ENCODE measurements at regions not wholly inside any gene's neighbourhood (a gene's known extent, or its start where the extent isn't known, plus 50 kb on each side); places are given as distances from the start of the nearest gene placed in this dataset.
A peak's percentile ranks its signal among the peaks of the same experiment; 100 is the strongest.

DNA sequence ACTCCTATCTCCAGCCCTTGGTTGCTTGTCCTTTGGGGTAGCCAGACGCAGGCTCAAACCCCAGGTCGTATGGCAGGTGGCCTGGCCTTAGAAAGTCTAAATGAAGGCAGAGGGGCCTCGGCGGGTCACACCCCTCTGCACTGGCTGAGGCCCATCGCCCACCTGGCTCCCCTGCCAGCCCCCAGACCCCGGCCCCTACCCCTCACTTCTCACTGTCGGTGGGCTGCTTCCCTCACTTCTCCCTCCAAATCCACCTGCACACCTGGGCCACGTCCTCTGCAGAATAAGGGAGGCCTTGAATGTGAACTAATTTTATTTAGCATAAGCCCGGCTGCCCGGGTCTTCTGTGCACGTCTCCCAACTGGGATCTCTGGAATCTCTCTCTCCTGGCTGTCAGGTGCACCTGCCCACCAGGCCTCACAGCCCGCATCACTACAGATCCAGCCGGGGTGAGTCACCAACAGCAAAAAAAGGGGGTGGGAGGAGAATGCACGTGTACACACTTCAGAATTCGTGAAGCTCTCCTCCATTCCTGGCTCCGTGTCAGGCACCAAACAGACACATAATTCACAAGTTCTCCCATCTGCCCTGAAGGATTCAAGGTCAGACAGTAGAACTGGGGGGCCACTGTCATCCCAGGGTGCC, 107.5 kb upstream of the SIM2 start:
- no peak overlapping the region for H3K27ac Mint-ChIP-seq
- H3K36me3 Mint-ChIP-seq (ENCODE audit: low read depth), result no peaks in the 10 kb centered on the region
- no peak overlapping the region for H3K4me3 Mint-ChIP-seq
- DNase-seq, result no peak
- H3K9me3 Mint-ChIP-seq, result no peaks in the 10 kb centered on the region
- no peaks in the 10 kb centered on the region for H3K4me1 Mint-ChIP-seq
- peaks cover 5% of the 10 kb centered on the region for H3K27me3 Mint-ChIP-seq
- intact Hi-C loops (cut with micrococcal nuclease), result no loop called here

DNA sequence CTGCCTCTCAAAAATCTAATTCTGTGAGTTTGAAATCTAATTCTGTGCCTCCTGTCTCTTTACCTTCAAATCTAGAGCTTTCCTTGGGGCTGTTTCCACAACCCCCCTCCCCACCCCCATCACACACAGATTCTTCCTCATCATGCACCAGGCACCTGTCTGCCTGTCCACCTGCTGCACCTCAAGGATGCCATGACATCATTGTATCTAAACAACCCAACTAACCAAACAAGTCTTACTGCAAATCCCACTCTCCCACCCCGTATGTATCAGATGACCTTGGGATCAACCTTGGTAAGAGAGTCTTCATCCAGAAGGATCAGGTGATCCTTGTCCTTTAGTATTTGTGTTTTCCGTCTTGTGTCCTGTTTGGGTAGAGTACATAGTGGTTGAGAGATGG, 102.7 kb upstream of the SIM2 start:
- H3K36me3 Mint-ChIP-seq (ENCODE audit: low read depth), result no peaks in the 10 kb centered on the region
- H3K4me3 Mint-ChIP-seq, result no peak overlapping the region
- peaks cover 7% of the 10 kb centered on the region for H3K27me3 Mint-ChIP-seq
- intact Hi-C loops (cut with micrococcal nuclease), result no loop called here
- no peaks in the 10 kb centered on the region for H3K9me3 Mint-ChIP-seq
- no peak overlapping the region for H3K27ac Mint-ChIP-seq
- no peaks in the 10 kb centered on the region for H3K4me1 Mint-ChIP-seq
- DNase-seq, result no peak

DNA sequence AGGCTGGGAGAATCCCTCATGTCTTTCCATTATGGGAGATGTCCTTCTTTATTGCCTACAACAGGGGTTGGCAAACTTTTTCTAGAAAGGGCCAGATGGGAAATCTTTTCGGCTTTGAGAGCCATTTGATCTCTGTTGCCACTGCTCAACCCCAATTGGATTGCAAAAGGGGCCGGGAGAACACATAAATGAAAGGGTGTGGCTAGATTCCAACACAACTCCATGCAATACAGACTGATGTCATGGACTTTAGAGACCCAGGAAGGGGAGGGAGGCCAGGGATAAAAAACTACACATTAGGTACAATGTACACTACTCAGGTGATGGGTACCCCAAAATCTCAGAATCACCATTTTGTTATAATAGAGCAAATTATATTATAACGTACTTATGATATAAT, 97.6 kb upstream of the SIM2 start:
- peaks cover 6% of the 10 kb centered on the region for H3K4me1 Mint-ChIP-seq
- H3K36me3 Mint-ChIP-seq (ENCODE audit: low read depth), result no peaks in the 10 kb centered on the region
- no peak for DNase-seq
- intact Hi-C loops (cut with micrococcal nuclease), result no loop called here
- no peaks in the 10 kb centered on the region for H3K9me3 Mint-ChIP-seq
- H3K27ac Mint-ChIP-seq, result no peak overlapping the region
- H3K4me3 Mint-ChIP-seq, result no peak overlapping the region
- peaks cover 3% of the 10 kb centered on the region for H3K27me3 Mint-ChIP-seq

DNA sequence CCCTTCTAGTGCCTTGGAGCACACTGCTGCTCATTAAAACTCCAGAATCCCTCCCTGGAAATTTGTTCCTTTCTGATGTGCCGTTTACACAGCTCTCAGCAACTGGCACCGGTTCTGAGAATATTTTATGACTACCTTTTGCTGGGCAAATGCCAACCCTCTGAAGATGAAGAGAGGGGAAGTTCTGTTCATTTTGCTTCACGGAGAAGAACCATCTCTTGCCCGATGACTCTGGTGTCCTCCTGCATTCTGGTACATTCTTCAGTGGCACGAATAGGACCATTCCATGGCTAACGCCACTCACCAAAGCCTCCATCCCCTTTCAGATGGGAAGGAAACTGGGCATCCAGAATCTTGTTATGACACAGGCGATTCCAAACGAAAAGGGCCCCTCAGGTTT, 96.2 kb upstream of the SIM2 start:
- no peaks in the 10 kb centered on the region for H3K36me3 Mint-ChIP-seq (ENCODE audit: low read depth)
- H3K4me3 Mint-ChIP-seq, result no peak overlapping the region
- H3K4me1 Mint-ChIP-seq, result peaks cover 6% of the 10 kb centered on the region
- intact Hi-C loops (cut with micrococcal nuclease), result no loop called here
- no peaks in the 10 kb centered on the region for H3K9me3 Mint-ChIP-seq
- DNase-seq, result no peak
- no peak overlapping the region for H3K27ac Mint-ChIP-seq
- no peaks in the 10 kb centered on the region for H3K27me3 Mint-ChIP-seq

DNA sequence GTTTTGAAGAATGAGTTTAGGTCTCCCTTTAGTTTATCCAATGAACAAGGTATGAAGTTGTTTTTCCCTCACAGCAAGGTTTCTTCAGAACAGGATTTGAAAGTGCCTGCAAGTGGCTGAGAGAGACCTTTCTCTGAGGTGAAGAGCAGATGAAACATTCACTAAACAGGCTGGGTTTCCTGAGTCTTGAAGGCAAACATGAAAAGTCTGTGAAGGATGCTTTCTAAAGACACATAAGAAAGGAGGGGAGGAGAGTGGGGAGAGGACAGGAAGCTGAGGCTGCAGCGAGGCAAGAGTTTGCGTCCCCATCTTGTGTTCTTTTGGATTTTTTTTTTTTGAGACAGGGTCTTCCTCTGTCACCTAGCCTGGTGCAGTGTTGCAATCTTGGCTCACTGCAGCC, 95.7 kb upstream of the SIM2 start:
- Mint-ChIP-seq H3K36me3 (ENCODE audit: low read depth) (no peaks in the 10 kb centered on the region), H3K4me1 (peaks cover 6% of the 10 kb centered on the region), H3K4me3 (peak overlapping the region; percentile 18), H3K9me3 (no peaks in the 10 kb centered on the region), H3K27ac (peak overlapping the region; percentile 74), H3K27me3 (no peaks in the 10 kb centered on the region)
- intact Hi-C loops (cut with micrococcal nuclease), result no loop called here
- DNase-seq, result peak; percentile 62

DNA sequence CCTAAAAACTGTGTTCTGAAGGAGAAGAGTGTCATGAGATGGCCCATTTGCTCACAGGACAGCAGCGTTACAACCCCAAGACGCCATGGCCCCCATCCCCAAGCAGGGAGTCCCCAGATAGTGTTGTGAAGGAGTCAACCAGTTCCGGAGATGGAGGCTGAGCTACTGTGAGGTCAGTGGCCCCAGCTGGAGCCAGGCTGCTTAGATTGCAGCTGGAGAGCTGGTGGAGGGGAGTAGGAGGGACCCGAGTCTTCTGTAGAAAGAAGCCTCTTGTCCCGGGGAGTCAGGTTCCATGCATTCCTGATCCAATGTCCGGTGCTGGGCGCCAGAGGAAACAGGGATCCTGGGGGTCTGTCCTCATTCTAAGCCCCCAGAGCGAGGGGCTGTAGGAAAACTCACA, 93.5 kb upstream of the SIM2 start:
- DNase-seq, result no peak
- H3K4me1 Mint-ChIP-seq, result peaks cover 6% of the 10 kb centered on the region
- intact Hi-C loops (cut with micrococcal nuclease), result no loop called here
- H3K27me3 Mint-ChIP-seq, result no peaks in the 10 kb centered on the region
- no peaks in the 10 kb centered on the region for H3K36me3 Mint-ChIP-seq (ENCODE audit: low read depth)
- no peaks in the 10 kb centered on the region for H3K9me3 Mint-ChIP-seq
- H3K27ac Mint-ChIP-seq, result no peak overlapping the region
- no peak overlapping the region for H3K4me3 Mint-ChIP-seq

DNA sequence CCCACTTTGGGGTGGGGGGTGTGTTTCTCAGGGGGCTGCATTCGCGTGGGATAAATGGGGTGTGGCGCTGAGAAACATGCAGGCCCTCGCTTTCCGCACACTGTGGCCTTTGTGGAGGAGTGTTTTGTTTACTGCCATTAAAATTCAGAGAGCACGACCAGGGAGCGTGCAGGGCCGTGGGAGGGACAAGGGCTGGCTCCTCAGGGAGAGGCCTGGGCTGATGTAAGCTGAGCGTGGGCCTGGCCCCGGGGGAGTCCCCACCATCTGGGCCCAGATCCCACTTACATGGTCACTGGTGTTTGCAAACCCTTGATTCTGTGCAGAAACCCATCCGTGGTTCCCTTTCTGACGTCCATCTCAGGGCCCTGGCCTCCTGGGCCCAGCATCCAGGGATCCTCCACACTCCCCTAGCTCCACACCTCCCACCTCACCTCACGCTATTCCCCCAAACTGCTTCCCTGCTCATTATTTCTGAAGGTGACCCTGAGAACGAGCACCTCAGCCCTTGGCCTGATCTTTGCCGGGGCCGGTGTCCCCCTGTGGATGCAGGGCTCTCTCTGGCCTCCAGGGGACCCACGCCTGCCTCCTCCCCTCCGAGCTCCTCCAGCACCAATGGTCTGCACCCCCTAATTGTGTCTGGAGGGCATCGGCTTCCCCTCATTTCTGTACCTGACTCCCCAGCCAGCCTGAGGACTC, 92.5 kb upstream of the SIM2 start:
- Mint-ChIP-seq H3K27me3 (peaks cover 2% of the 10 kb centered on the region), H3K4me3 (no peak overlapping the region), H3K27ac (no peak overlapping the region), H3K36me3 (ENCODE audit: low read depth) (no peaks in the 10 kb centered on the region), H3K4me1 (peaks cover 6% of the 10 kb centered on the region), H3K9me3 (no peaks in the 10 kb centered on the region)
- no peak for DNase-seq
- intact Hi-C loops (cut with micrococcal nuclease), result no loop called here

DNA sequence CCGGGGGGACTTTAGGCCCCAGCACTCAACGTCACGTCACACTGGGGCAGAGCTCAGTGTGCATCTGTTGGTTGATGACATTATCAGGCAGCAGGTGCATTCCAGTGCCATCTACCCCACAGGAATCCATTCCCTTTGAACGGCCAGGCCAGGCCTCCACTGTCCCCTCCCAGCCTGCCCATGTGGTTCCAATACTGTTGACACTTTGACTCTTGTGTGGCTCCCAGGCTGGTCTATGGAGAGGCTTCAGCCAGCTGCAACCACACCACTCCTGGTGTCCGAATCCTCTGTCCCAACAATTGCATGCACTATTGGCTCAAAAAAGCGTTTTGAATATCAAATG, 92.0 kb upstream of the SIM2 start:
- no peak for DNase-seq
- H3K27ac Mint-ChIP-seq, result no peak overlapping the region
- H3K4me1 Mint-ChIP-seq, result peaks cover 6% of the 10 kb centered on the region
- peaks cover 2% of the 10 kb centered on the region for H3K27me3 Mint-ChIP-seq
- H3K4me3 Mint-ChIP-seq, result no peak overlapping the region
- H3K9me3 Mint-ChIP-seq, result no peaks in the 10 kb centered on the region
- no peaks in the 10 kb centered on the region for H3K36me3 Mint-ChIP-seq (ENCODE audit: low read depth)
- intact Hi-C loops (cut with micrococcal nuclease), result no loop called here

DNA sequence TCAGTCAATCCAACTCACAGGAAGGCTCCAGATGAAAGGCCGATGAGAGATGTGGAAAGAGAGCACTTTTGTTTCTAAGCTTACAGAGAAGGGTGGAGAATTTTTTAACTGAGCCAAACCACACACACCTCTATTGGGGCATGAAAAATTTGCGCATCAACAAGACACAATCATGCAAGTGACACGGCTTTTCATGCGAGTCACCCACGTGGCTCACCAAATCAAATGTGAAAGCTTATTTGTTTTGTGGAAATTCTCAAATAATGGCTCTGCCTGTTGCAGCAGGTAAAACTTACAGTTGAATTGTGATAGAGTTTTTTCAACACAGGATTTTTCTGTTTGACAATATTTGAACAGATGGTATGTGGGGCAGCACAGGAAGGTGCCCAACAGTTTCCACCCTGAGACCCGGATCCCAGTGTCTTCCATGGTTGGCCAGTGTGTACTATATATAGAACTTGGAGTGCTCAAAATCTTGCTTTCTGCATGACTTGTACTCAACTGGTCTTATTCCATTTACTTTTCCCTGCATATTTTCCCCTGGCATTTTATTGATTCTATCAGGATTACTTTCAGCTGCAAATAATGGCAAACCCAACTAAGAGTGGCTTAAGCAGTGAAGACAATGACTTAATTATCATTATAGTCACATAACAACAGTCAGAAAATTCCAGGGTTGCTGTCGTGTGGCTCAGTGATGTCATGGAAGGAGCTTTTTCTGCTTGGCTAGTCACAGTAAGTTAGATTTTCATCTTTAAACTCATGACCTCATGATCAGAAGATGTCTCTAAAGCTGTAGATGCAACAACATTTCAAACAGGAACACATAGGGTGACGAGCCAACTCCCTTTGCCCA, 90.6 kb upstream of the SIM2 start:
- DNase-seq, result no peak
- intact Hi-C loops (cut with micrococcal nuclease), result no loop called here

DNA sequence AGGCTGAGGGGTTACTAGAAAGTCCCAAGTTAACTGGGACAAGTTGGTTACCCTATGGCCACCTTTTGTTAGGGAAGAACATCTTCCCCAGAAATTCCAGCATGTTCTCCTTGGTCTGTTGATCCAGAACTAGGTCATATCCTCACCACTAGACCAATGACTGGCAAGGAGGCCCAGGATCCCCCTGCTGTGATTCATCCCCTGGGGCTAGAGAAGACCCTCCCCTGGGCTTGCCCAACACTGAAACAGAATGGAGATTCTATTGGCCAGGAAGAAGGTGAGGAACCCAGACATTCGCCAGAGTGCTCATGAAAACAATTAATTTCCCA, 90.1 kb upstream of the SIM2 start:
- Mint-ChIP-seq H3K36me3 (ENCODE audit: low read depth) (no peaks in the 10 kb centered on the region), H3K27ac (no peak overlapping the region), H3K4me1 (no peaks in the 10 kb centered on the region), H3K4me3 (no peak overlapping the region), H3K27me3 (peaks cover 2% of the 10 kb centered on the region), H3K9me3 (peaks cover 3% of the 10 kb centered on the region)
- intact Hi-C loops (cut with micrococcal nuclease), result no loop called here
- DNase-seq, result no peak

More for the DNA sequence above, 90.6 kb upstream of the SIM2 start:
- Mint-ChIP-seq H3K4me1 (peaks cover 1% of the 10 kb centered on the region), H3K27ac (no peak overlapping the region), H3K4me3 (no peak overlapping the region), H3K9me3 (peaks cover 3% of the 10 kb centered on the region), H3K27me3 (peaks cover 2% of the 10 kb centered on the region), H3K36me3 (ENCODE audit: low read depth) (no peaks in the 10 kb centered on the region)

DNA sequence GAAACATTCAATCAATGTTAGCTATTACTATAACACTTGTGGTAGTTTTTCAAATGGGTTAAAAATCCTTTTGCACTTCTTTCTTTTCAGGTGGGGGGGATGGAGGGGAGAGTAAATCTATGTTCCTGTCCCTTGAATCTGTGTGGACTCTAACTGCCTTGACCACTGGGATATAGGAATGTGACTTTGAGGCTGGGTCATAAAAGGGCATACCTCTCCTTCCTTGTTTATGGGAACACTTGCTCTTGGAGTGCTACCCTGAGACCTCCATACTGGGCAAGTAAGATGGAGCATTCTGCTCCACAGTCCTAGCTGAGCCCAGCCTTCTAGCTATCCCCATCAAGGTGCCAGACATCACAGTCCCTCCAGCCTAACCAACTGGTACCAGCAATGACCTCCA, 89.3 kb upstream of the SIM2 start:
- DNase-seq, result no peak
- Mint-ChIP-seq H3K36me3 (ENCODE audit: low read depth) (no peaks in the 10 kb centered on the region), H3K9me3 (peaks cover 3% of the 10 kb centered on the region), H3K4me3 (no peak overlapping the region), H3K27ac (no peak overlapping the region), H3K4me1 (no peaks in the 10 kb centered on the region), H3K27me3 (peaks cover 2% of the 10 kb centered on the region)
- intact Hi-C loops (cut with micrococcal nuclease), result no loop called here

DNA sequence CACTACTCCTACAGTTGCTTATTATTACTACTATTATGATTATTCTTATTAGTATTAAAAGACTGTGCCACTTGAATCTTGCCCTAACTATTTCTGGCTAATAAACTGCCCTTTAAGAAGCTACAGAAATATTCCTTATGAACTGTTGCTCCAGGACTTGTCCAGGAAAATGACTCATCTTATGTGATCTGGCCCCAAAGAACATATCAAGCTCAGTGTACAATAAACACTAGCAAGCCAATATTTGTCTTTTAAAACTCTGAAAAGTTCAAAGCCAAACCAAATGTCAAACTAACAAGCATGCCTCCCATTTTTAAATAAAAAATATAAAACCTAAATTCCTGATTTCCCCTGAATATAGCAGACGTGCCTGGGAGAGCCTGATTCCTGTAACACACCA, 88.7 kb upstream of the SIM2 start:
- Mint-ChIP-seq H3K27ac (no peak overlapping the region), H3K27me3 (peaks cover 2% of the 10 kb centered on the region), H3K4me3 (no peak overlapping the region), H3K4me1 (no peaks in the 10 kb centered on the region), H3K9me3 (peaks cover 3% of the 10 kb centered on the region), H3K36me3 (ENCODE audit: low read depth) (no peaks in the 10 kb centered on the region)
- intact Hi-C loops (cut with micrococcal nuclease), result no loop called here
- no peak for DNase-seq

DNA sequence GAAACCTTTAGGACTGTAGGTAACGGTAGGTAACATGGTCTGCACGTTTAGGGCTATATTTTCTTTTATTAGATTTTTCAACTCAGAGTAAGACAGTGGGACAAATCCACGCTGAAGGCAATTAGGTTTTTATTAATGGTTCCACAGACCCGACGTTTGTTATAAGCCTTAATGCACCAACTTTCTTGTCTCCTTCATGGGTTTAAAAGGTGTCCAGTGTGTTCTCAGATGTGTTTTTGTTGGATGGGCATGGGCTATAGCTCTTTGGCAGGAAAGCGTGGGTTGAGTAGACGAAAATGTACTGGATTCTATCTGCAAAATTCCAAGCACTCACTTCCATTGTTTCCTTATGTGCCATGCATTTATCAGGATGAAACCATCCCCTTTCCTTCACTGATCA, 88.0 kb upstream of the SIM2 start:
- no peak for DNase-seq
- Mint-ChIP-seq H3K4me3 (no peak overlapping the region), H3K36me3 (ENCODE audit: low read depth) (no peaks in the 10 kb centered on the region), H3K27ac (no peak overlapping the region), H3K27me3 (peaks cover 2% of the 10 kb centered on the region), H3K4me1 (no peaks in the 10 kb centered on the region), H3K9me3 (peaks cover 3% of the 10 kb centered on the region)
- intact Hi-C loops (cut with micrococcal nuclease), result no loop called here

DNA sequence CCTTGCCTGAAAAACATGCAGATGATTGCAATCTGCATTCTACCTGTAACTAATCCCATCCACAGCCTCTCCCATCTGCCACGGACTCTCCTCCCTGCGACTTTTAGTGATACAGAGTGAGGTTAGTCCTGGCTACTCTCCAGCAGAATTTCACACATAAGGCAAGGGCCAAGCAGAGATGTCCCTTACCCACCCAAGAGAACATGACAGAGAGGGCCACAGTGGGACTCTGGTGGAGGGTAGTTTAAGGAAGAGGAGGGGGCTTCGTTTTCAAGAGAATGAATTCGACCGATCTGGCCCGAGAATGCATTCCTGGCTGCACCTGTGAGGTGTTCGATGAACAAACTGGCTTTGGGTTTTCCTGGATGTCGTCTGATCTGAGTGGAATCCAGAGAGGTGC, 87.5 kb upstream of the SIM2 start:
- no peak overlapping the region for H3K4me3 Mint-ChIP-seq
- H3K27ac Mint-ChIP-seq, result no peak overlapping the region
- peaks cover 2% of the 10 kb centered on the region for H3K27me3 Mint-ChIP-seq
- no peaks in the 10 kb centered on the region for H3K4me1 Mint-ChIP-seq
- intact Hi-C loops (cut with micrococcal nuclease), result no loop called here
- no peaks in the 10 kb centered on the region for H3K36me3 Mint-ChIP-seq (ENCODE audit: low read depth)
- DNase-seq, result no peak
- peaks cover 3% of the 10 kb centered on the region for H3K9me3 Mint-ChIP-seq

Data from activated CD4-positive, alpha-beta T cell treated with anti-CD3 and anti-CD28 coated beads, Interleukin-2, amount 10 ng/mL, durations not matched to agents 24 days and 14 days (primary cell).